Skeletal muscle tissue (tissue), 3 donors: ENCODE measurements at regions not wholly inside any gene's neighbourhood (a gene's known extent, or its start where the extent isn't known, plus 50 kb on each side); places are given as distances from the start of the nearest gene placed in this dataset.
"Not testable (repeated sequence)": the region's sequence is repeated elsewhere in the genome, so short reads cannot be mapped to it uniquely, and the experiment has no call there.

Experiments
- H3K27ac ChIP-seq: one replicate; pipeline ENCODE4 v1.7.0; 2013; ENCODE audit warnings: mild to moderate bottlenecking, low read depth, low read length, inconsistent platforms
- H3K27me3 ChIP-seq, 3 donors: one replicate each; pipeline ENCODE4 v1.7.0; 2013; ENCODE audit warnings: low read length in 3 of 3; ENCODE audit not compliant: control insufficient read depth in 3 of 3, insufficient read depth in 3 of 3
- H3K36me3 ChIP-seq, 3 donors: one replicate each; pipeline ENCODE4 v1.7.0; 2013; ENCODE audit warnings: low read length in 3 of 3; ENCODE audit not compliant: control insufficient read depth in 3 of 3, insufficient read depth in 3 of 3
- H3K4me1 ChIP-seq, 3 donors: one replicate each; pipeline ENCODE4 v1.7.0; 2013; ENCODE audit warnings: low read length in 3 of 3, mild to moderate bottlenecking in 3 of 3; ENCODE audit not compliant: control insufficient read depth in 3 of 3, insufficient read depth in 3 of 3
- H3K4me3 ChIP-seq, 3 donors: one replicate each; pipeline ENCODE4 v1.7.0; 2013; ENCODE audit warnings: low read length in 3 of 3
- H3K9ac ChIP-seq, 3 donors: one replicate each; pipeline ENCODE4 v1.7.0; 2013; ENCODE audit warnings: low read length in 3 of 3, mild to moderate bottlenecking in 3 of 3, moderate library complexity in 2 of 3, low read depth in 1 of 3
- H3K9me3 ChIP-seq, 3 donors: one replicate each; pipeline ENCODE4 v1.7.0; 2013; ENCODE audit warnings: low read length in 3 of 3; ENCODE audit not compliant: control insufficient read depth in 3 of 3
- donor health status: Osteomylitis.

- Histone ChIP-seq H3K9ac (peak overlapping the region; percentile 10 to 68 (median 48)), H3K27ac (no peak overlapping the region), H3K9me3 (no peaks in the 10 kb centered on the region), H3K4me1 (peaks cover 0 to 9% (median 4%) of the 10 kb centered on the region in 3 donors), H3K27me3 (peaks cover 0 to 2% (median 0%) of the 10 kb centered on the region in 3 donors), H3K4me3 (peak overlapping the region in 2 of 3 donors; percentile 60 to 68), H3K36me3 (no peaks in the 10 kb centered on the region)
These were observed 64.4 kb upstream of the TMEM170B start for GRCh38 chr6:11473008-11473740.

DNA sequence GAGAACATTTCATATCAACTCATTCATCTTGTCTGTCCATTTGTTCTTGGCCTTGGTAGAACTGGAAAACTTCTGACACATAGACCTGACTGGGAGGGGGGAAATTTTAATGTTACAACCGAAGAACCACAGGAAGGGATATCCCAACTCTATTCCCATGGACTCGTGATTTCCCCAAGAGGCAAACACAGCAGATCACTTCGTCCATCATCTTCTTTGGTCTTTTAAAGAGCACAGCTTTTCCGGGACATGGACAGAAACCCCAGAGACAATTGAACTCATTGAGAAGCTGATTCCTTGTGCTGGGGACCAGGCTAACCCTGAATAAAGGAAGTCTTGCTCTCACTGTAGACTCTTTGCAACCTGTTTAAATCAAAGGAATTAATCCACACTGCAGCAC, 66.3 kb upstream of the TMEM170B start:
- Histone ChIP-seq H3K9ac (no peak overlapping the region), H3K9me3 (no peaks in the 10 kb centered on the region), H3K4me1 (peaks cover 0 to 9% (median 4%) of the 10 kb centered on the region in 3 donors), H3K27me3 (peaks cover 0 to 2% (median 0%) of the 10 kb centered on the region in 3 donors), H3K27ac (no peak overlapping the region), H3K36me3 (no peaks in the 10 kb centered on the region), H3K4me3 (no peak overlapping the region)

- Histone ChIP-seq H3K4me3 (no peak overlapping the region), H3K27ac (no peak overlapping the region), H3K27me3 (peaks cover 0 to 2% (median 0%) of the 10 kb centered on the region in 3 donors), H3K9me3 (no peaks in the 10 kb centered on the region), H3K9ac (no peak overlapping the region), H3K36me3 (no peaks in the 10 kb centered on the region), H3K4me1 (peaks cover 0 to 9% (median 4%) of the 10 kb centered on the region in 3 donors)
These were observed 67.9 kb upstream of the TMEM170B start for GRCh38 chr6:11469684-11470083.

DNA sequence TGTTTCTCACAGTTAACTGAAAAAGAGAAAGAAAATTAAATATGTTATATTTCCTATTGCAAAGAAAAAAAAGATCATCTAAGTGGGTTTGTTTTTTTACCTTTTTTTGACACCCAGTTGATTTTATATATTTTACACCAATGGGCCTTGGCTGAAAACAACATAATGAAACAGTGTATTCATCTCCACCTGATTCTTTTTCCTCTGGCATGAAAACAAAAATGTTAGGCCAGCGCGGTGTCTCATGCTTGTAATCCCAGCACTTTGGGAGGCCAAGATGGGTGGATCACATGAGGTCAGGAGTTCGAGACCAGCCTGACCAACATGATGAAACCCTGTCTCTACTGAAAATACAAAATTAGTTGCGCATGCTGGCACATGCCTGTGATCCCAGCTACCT, 69.3 kb upstream of the TMEM170B start:
- not testable (repeated sequence) for H3K27ac ChIP-seq, H3K4me1 ChIP-seq, H3K36me3 ChIP-seq, H3K27me3 ChIP-seq, H3K9me3 ChIP-seq, H3K9ac ChIP-seq, H3K4me3 ChIP-seq

DNA sequence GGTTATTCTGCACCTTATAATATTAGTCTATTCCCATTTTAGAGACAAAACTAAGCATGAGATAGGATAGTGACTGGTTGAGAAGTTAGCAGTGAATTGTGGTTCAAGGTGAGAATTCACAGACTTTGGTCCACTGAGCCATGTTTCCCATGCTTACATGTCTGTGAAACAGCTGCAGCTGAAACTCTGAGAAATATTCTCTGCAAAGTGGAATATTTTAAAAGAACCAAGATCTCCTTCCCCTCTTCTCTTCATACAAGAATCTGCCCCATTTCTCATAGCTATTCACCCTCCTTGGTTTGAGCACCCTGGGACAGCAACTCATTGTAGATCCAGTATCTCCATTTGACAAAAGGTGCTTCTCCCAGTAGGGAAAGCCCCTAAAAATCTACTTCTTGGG, 70.2 kb upstream of the TMEM170B start:
- Histone ChIP-seq H3K4me1 (no peaks in the 10 kb centered on the region), H3K27ac (no peak overlapping the region), H3K27me3 (no peaks in the 10 kb centered on the region), H3K9ac (no peak overlapping the region), H3K36me3 (no peaks in the 10 kb centered on the region), H3K9me3 (no peaks in the 10 kb centered on the region), H3K4me3 (no peak overlapping the region)

DNA sequence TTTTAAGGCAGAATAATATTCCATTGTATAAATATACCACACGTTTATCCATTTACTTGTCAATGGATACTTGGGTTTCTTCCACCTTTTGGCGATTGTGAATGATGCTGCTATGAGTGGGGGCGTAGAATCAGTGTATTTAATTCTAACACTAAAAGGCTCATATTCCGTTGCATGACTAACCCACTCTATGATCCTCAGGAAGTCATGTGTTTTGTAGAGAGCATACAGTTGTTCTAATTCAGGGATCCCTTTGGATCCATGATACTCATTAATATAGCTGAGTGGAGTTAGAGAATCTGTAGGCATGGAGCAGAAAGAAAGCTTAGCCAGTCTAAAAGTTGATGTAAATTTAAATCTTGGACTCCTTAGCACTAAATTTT, 74.2 kb upstream of the TMEM170B start:
- Histone ChIP-seq H3K36me3 (no peaks in the 10 kb centered on the region), H3K27ac (no peak overlapping the region), H3K9ac (no peak overlapping the region), H3K4me1 (peaks cover 0 to 5% (median 2%) of the 10 kb centered on the region in 3 donors), H3K4me3 (no peak overlapping the region), H3K27me3 (no peaks in the 10 kb centered on the region), H3K9me3 (no peaks in the 10 kb centered on the region)

GRCh38 chr6:11462742-11463397, 74.7 kb upstream of the TMEM170B start:
- peaks cover 0 to 5% (median 2%) of the 10 kb centered on the region in 3 donors for H3K4me1 ChIP-seq
- H3K36me3 ChIP-seq, result no peaks in the 10 kb centered on the region
- H3K9ac ChIP-seq, result no peak overlapping the region
- no peaks in the 10 kb centered on the region for H3K27me3 ChIP-seq
- no peaks in the 10 kb centered on the region for H3K9me3 ChIP-seq
- no peak overlapping the region for H3K4me3 ChIP-seq
- no peak overlapping the region for H3K27ac ChIP-seq

DNA sequence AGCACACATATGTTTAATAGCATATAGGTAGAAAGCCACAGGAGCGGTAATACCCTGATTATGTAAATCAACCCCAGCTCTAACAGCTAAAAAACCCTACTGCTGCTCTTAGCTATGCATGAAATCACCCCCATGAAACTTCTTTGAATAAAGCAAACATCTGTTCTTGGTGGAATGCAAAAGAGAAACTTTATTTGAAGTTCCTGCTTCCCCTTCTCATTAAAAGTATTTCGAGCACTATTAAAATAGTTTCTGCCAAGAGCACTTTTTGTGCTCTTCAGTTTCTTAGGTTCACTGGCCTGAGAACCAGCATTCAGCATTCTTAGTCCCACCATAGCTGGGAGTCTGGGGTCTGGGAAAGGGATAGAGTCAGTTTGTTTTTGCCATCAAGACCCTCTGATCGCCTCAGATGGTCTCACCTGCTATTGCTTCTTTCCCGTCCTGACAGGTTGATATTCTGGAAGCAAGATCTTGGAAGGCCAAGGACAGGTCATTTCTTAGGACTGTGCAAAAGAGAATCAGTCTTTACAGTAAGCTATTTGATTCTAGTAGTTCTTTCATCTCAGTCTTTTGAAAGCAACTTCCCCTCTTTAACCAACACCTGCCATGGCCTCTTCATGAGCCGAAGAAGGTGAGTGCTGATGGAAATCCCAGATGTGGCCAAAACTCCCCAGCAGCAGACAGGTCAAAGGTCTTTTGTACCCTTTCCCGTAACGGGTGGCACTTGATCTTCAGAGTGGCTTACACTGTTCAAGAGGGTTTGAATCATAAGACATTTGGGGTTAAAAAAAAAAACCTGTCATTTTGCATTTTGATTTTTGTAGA, 76.5 kb upstream of the TMEM170B start:
- no peaks in the 10 kb centered on the region for H3K27me3 ChIP-seq
- no peak overlapping the region for H3K4me3 ChIP-seq

DNA sequence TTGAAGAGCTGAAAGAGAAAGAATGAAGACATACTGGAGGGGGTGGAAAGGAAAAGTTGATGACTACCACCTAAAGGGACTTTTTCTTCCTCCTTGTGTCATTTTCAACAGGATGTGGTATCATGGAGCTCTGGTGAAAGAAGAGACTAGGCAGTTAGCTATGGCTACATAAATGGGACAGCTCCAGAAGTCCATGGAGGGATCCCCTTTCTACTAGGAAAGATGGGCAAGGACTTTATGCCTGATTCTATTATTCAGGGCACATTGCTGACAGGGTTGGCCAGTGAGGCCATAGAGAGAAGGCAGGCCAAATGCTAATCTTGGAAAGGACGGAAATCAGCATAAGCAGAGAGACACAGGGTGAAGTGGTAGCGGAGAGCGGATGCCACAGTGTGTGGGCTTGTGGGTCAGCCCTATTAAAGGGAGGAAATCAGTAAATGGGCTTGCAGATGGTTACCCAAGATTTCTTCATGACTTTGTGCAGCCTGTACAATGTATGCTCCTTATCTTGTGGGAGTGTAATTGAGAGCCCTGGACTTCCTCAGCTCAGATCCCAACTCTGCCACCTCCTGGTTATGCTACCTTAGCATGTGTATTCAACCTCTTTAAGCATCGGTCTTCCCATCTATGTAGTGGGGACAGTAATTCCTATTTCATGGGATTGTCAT, 77.4 kb upstream of the TMEM170B start:
- Histone ChIP-seq H3K4me1 (peaks cover 0 to 5% (median 2%) of the 10 kb centered on the region in 3 donors), H3K27ac (no peak overlapping the region), H3K9ac (no peak overlapping the region)

More for the DNA sequence above, 76.5 kb upstream of the TMEM170B start:
- H3K4me1 ChIP-seq, result peaks cover 0 to 5% (median 2%) of the 10 kb centered on the region in 3 donors
- H3K36me3 ChIP-seq, result no peaks in the 10 kb centered on the region
- no peaks in the 10 kb centered on the region for H3K9me3 ChIP-seq
- H3K9ac ChIP-seq, result no peak overlapping the region
- no peak overlapping the region for H3K27ac ChIP-seq

More for the DNA sequence above, 77.4 kb upstream of the TMEM170B start:
- no peaks in the 10 kb centered on the region for H3K36me3 ChIP-seq
- no peaks in the 10 kb centered on the region for H3K27me3 ChIP-seq
- no peaks in the 10 kb centered on the region for H3K9me3 ChIP-seq
- no peak overlapping the region for H3K4me3 ChIP-seq
